SU-DHL-6 (cell line): ENCODE measurements at regions not wholly inside any gene's neighbourhood (a gene's known extent, or its start where the extent isn't known, plus 50 kb on each side); places are given as distances from the start of the nearest gene placed in this dataset.
"Not testable (repeated sequence)": the region's sequence is repeated elsewhere in the genome, so short reads cannot be mapped to it uniquely, and the experiment has no call there.

Experiments used
- EZH2phosphoT487 ChIP-seq: fragments of 200-600 bp; sonication (generic), shearing (Covaris generic); conservative IDR thresholded peaks from 2 replicates; pipeline ENCODE4 v1.6.1; 2018; ENCODE audit warnings: mild to moderate bottlenecking, antibody characterized with exemption, low read length, moderate library complexity, mixed read lengths
- TF ChIP-seq, protein P1 (sequence below): fragments of 200-600 bp; sonication (generic); IDR thresholded peaks from one replicate; pipeline ENCODE4 v1.5.1; 2017; ENCODE audit warnings: antibody characterized with exemption, mild to moderate bottlenecking, low read length, moderate library complexity; ENCODE audit not compliant: insufficient read depth, poor library complexity, severe bottlenecking

DNA sequence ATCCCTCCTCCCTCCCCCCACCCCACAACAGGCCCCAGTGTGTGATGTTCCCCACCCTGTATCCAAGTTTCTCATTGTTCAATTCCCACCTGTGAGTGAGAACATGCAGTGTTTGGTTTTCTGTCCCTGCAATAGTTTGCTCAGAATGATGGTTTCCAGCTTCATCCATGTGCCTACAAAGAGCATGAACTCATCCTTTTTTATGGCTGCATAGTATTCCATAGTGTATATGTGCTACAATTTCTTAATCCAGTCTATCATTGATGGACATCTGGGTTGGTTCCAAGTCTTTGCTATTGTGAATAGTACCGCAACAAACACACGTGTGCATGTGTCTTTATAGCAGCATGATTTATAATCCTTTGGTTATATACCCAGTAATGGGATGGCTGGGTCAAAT, 108.2 kb upstream of the SLC35F1 start:
- TF ChIP-seq, protein P1, sequence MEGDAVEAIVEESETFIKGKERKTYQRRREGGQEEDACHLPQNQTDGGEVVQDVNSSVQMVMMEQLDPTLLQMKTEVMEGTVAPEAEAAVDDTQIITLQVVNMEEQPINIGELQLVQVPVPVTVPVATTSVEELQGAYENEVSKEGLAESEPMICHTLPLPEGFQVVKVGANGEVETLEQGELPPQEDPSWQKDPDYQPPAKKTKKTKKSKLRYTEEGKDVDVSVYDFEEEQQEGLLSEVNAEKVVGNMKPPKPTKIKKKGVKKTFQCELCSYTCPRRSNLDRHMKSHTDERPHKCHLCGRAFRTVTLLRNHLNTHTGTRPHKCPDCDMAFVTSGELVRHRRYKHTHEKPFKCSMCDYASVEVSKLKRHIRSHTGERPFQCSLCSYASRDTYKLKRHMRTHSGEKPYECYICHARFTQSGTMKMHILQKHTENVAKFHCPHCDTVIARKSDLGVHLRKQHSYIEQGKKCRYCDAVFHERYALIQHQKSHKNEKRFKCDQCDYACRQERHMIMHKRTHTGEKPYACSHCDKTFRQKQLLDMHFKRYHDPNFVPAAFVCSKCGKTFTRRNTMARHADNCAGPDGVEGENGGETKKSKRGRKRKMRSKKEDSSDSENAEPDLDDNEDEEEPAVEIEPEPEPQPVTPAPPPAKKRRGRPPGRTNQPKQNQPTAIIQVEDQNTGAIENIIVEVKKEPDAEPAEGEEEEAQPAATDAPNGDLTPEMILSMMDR: not testable (repeated sequence)
- not testable (repeated sequence) for TF ChIP-seq EZH2phosphoT487
